Fibroblast of gingiva (primary cell): ENCODE measurements at regions not wholly inside any gene's neighbourhood (a gene's known extent, or its start where the extent isn't known, plus 50 kb on each side); places are given as distances from the start of the nearest gene placed in this dataset.
"Not testable (repeated sequence)": the region's sequence is repeated elsewhere in the genome, so short reads cannot be mapped to it uniquely, and the experiment has no call there.

ENCODE experiments used
- DNase-seq: peaks from one replicate; pipeline ENCODE4 v3.0.0-alpha.2; 2011; ENCODE audit warnings: low read depth

DNA sequence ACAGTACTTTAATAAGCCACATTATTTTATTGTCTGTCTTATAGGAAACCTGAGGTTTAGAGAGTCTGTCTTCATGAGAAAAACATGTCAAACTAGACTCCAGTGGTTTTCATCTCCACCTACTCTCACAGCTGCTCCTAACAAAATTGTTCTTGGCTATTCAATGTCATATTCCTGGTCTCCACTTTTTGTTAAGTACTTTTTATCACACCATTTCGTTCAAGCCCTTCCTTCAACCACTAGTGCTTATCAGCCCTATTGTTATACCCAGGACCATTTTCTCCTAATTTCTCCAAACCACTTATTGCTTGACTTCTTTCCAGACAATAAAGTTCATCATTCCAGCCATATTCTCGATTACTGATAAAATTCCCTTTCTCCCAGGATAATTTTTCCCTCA, 1674.3 kb upstream of the AGA start:
- no peak for DNase-seq

DNA sequence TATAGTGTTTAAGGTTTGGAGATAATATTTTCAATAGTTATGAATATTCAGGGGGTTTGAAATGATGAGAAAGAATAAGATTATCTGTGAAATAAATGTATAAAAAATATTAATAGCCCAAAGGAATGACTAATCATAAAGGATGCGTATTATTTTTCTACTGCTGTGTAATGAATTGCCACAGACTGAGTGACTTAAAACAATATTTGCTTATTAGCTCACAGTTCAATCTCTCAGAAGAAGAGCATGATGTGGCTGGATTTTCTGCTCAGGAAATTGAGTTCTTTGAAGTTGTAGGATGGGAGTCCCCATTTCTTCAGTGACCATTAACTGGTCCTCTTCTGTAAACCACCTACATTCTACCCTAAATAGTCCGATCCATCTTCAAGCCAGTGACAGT, 1680.8 kb upstream of the AGA start:
- no peak for DNase-seq

DNA sequence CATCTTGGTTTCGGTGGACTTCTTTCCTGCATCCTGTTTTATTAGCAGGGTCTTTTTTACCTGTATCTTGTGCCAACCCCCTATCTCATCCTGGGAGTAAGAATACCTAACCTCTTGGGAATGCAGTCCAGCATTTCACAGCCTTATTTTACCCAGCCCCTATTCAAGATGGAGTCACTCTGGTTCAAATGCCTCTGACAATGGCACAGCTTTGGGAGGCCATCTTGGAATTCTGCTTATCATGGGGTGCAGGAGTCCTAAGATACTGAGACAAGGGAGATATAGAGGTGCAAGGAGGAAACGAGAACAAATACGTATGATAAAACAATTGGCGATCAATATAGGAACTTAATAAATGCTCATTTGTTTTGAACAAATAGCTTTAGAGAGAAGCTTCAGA, 1682.2 kb upstream of the AGA start:
- DNase-seq = no peak

DNA sequence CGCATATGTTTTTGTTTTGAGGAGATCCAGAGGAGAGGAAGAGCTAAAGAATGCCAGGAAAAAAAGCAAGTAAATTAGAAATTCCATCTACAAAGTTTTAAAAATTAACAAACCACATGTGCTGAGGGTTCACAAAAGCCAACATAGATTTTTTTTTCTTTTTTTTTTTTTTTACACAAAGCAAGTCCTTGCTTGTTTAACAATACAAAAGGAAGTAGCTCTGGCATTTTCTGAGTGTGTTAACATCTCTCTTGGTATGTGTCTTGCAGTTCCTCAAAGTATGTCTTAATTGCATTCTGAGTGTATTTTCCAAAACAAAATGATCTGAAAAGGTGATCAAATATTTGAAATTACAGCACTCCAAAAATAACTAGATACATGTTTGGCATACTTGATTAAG, 1682.7 kb upstream of the AGA start:
- no peak for DNase-seq

DNA sequence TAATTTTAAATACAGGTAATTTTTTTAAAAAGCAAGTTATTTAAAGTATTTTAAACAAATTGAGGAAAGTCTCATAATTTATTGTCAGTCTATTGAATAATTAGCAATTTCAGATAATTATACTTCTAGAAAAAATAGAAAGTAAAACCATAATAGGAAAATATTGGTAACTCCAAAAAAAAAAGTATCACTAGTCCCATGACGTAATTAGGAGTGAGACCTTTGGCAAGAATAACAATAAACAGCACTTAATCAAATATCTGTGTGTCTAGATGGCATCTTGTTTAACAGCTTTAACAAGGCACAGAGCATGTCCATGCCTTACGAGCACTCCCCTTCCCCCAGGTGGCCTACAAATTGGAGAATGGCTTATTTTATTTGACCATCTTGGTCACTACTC, 1683.6 kb upstream of the AGA start:
- DNase-seq = no peak

DNA sequence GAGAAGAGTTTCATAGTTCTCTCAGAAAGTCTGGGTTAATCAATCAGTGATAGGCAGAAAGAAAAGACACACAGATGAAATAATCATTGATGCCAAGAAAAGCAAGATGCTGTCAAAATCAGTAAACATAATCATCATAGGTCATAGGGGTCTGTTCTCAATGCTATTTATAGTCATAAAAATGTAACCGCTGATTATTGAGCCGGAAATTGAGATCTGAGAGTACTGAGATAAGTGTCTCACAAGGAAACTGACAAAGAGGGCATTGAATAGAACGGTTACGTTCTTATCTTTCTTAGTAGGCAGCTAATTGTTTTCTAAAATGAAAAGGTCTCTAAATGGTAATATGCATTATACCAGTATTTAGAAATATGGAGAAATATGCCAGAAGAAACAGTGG, 1686.1 kb upstream of the AGA start:
- no peak for DNase-seq

DNA sequence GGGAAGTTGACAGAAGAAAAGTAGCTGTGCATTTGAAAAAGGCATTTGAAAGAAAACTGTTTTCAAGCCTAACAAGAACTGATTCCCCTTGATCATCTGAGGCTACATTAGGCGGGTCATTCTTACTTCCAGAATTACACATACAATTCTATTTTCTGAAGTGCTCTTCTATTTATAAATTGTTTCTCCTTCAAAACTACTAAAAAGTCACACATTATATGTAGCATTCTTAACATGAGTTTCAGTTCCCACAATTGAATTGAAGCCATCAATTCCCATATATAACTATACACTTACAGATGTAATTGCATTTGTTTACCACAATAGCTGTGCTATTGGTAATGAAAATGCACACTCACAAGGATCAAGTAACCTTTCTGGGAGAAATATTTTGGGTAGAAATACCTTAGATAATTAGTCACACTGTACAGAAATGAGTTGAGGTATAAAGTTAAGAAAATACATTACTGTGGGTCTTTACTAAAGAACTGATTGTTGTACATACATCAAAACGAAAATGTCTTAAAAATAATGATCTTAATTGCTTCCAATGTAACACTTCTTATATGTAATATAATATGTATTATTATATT, 1688.0 kb upstream of the AGA start:
- no peak for DNase-seq

DNA sequence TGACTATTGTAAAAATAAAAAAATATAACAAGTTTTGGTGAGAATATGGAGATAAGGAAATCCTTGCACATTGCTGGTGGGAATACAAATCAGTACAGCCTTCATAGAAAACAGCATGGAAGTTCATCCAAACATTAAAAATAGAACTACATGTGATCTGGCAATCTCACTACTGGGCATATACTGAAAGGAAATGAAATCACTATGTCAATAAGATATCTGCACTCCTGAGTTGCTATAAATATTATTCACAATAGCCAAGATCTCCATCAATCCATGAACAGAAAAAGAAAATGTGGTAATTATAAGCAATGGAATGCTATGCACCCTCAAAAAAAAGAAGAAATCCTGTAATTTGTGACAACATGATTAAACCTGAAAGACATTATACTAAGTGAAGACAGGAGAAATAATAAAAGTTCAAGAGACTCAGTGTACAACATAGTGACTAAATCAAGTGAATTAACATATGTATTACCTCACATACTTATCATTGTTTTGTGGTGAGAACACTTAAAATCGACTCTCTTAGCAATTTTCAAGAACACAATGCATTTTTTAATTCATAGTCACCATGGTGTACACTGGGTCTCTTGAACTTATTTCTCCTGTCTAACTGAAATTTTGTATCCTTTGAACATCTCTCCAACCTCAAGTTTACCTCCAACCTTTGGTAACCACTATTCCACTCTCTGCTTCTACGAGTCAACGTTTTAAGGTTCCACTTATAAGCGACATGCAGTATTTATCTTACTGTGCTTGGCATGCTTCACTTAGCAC, 1703.7 kb upstream of the AGA start:
- no peak for DNase-seq

DNA sequence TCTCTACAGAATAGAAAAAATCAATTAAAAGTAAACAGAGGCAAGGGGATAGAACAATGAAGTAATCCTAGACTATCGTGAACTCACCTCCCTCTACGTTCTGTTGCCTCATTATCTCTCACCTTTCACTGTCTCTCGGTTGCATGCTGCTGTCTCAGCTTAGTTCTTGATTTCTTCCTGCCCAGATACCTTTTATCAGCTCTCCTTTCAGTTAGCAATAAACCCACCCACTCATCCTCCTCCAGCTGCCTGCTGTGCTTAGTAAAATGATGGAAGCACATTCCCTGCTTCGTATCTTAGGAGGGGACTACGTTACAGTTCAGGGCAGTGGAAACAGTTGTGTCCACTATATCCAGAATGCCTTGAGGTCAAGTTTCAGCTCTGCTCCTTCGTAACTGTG, 1709.5 kb upstream of the AGA start:
- DNase-seq = no peak

DNA sequence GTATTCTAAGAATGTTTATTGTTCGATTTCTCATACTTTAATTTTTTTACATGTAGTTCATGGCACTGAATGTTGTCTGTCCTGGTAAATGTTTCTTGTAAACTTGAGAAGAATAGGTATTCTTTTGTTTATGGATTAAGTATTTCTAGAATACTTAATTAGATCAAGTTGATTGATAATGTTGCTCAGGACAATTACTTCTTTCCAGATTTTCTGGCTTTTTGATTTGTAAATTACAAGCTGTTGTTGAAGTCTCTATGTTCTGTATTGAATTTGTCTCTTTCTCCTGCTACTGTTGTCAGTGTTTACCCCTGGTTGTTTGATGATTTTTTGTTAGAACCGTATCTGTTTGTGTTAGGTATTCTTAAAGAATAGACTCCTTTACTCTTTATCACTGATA, 1720.9 kb upstream of the AGA start:
- DNase-seq = no peak

DNA sequence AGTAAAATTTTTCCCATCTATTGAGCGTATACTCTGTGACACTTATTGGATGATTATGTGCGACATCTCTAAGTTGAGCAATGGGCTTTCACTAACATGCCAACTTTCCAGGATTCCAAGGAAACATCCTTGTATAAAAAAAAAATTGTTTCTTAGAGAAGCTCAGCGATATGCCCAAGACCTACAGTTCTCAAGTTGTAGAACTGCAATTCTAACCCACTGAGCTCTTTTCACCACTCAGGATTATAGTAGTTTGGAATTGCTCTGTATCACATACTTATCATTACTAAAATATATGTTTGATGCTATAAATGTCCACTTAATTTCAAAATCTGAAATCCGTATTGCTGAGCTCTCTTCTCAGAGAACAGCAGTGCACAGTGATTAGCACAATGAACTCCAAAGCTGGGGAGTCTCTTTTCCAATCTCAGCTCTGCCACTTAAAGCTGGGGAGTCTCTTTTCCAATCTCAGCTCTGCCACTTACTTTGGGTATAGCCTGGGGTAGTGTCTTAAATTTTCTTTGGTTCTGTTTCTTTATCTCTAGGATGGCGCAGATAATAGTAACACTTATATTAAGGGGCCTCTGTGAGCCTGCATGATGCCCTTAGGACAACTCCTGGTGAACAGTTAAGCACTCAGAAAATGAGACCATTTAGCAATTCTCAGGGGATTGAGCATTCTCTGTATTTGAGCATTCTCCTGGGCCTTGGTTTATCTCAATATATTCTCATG, 1722.2 kb upstream of the AGA start:
- no peak for DNase-seq

DNA sequence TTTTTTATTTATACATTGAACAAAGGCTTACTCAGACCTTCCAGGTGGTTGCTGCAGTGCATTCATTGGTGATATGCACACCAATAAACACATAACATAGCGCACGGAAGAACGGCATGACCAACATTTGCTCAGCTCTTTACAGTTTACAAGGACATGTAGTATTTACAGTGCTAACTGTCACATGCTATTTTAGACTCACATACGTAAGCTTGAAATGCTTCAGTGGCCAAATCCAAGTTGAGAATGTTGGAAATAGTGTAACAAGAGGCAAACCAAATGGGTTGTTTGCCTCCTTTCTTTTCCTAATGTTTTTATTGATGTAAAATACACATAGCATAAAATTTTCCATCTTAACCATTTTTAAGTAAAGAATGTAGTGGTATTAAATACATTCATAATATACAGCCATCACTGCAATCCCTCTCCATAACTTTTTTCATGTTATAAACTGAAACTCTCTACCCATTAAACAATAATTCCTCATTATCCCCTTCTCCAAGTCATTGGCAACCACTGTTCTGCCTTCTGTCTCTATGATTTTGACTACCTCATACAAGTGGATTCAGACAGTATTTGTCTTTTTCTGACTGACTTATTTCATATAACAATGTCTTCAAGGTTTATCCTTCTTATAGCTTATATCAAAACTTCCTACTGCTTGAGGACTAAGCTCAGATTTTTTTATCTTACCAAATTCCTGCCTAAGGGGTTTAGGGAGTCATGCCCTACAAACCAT, 1722.9 kb upstream of the AGA start:
- DNase-seq = no peak

DNA sequence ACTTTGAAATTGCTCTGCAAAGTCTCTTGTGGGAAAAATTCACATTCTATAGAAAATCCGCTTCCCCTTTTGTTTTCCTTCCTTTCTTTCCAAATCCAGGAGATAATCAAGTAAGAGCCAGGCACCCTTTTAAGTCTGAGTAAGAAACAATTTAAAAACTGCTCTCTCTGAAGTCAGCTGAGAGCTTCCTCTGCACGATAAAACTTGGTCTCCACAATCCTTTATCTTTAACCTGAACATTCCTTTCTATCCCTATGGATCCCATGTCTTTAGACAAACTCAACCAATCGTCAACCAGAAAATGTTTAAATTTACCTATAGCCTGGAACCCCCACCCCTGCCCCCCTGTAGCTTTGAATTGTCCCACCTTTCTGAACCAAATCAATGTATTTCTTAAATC, 1723.6 kb upstream of the AGA start:
- no peak for DNase-seq

DNA sequence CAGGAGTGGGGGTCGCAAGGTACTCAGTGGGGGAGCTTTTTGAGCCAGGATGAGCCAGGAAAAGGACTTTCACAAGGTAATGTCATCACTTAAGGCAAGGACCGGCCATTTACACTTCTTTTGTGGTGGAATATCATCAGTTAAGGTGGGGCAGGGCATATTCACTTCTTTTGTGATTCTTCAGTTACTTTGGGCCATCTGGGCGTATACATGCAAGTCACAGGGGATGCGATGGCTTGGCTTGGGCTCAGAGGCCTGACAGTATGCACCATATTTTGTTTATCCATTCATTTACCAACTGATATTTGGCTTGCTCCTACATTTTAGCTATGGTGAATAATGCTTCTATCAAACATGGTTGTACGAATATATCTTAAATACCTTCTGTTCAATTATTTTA, 1728.1 kb upstream of the AGA start:
- DNase-seq = not testable (repeated sequence)

DNA sequence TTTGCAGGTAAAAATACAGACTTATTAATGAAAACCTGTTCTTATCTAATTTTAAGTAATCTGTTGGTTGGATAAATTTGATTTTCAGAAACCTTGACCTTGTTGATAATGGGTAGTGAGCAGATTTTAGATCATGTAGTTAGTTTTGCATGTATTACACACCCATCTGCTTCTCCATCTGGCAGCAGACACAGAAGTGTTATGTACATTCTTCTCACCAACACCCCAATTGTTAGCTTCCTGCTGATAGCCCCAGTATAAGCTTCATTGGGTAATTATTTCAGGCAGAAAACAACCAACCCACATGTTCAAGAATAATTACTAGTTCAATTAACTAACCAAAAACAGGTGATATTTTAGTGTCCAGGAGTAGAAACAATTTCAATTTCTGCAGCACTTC, 1740.5 kb upstream of the AGA start:
- DNase-seq = no peak

DNA sequence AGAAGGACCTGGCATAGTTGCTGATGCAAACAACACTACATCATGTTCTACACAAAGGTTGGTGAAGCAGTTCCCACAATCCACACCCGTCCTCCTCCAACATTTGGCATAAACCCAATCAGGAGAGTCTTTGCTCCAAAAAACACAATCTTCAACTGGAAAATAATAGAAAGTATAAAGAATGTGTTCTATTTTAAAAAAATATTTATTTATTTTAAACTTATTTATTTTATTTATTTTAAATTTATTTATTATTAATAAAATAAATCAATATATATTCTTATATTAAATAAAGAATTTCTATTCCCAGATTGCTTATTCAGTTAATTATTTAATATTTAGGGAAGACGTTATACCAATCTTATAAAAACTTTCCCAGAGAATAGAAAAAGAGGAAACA, 1753.7 kb upstream of the AGA start:
- no peak for DNase-seq

DNA sequence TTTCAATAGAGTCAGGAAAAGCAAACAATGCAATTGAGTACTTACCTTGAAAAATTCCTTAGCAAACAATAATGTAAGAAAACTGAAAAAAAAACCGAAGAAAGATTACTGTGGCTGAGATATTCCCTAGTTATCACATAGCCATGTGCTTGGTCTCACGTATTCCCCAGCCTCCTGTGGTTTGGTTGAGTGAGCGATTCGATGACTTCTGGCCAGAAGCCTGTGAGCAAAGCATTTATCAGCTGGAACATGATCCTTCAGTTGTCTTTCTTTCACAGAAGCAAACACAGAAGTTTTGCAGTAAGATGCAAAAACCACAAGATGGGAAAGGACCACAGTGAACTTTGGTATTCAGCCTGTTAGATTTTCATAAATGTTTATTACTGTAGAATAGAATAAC, 1754.3 kb upstream of the AGA start:
- DNase-seq = no peak

DNA sequence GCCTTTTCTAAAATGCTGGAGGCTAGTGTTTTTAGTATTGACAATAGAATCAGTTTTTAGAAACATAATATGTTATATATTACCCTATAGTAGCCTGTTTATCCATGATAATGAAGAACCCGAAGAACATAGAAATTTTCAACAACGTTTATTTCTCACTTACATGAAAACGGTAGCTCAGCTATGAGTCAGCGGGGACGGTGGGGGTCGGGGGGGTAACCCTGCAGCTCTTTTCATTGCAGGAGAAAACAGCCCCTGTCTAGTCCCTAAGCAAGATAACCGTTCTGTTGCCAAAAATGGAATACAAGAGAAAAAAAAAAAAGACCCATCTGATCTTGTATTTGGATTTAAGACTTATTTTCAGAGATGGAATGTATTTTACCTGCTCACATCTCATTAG, 1758.4 kb upstream of the AGA start:
- DNase-seq = no peak

DNA sequence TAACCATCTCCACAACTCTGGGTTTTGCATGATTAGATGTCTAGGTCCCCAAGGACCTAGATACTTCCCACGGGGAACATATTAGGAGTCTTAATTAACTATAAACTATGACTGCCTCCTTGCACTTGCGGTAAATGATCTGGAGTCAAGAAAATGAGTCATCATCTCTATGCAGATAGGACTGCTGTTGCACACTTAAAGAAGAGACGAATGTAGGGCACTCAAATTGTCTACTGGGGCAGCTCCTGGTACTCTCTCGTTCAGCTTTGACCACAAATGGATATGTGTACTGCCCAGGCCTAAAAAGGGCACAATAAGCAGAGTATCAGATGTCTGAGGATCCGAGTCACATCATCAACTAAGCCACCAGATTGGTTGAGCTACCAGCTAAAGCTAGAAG, 1783.4 kb upstream of the AGA start:
- DNase-seq = no peak

DNA sequence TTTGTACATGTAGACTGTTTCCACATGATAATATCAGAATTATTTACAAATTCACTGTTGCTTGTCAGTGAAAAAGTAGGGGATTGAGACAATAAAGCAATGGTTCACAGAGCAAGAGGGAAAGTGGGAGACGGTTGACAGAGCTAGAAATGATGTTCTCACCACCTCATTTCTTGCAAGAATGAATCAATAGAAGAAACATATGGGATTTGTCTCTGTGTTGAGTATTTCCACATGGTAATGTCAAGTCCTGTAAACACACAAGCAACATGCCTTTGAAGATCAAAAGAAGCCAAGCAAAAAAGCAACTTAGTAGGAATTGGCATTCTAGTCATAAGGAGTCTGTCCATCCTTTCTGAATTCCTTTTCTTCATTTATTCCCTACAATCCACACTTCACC, 1806.6 kb upstream of the AGA start:
- DNase-seq = no peak

DNA sequence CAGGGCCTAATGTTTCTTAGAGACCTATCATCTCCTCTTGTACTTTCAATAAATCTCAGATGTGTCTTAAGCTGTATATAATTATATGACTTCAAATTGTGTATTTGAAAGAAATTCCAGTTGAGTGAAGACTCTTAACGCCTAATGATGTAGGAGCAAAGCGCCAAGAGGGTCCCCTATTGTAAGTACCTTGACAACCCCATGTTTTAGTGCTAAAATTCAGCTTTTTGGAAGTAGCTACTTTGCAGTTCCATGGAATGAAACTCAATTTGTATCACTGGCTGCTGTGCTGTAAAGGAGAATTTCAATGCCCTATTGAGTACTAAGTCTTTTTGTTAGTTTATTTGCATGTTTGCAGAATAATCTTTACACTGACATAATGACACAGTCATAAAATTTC, 1826.6 kb upstream of the AGA start:
- no peak for DNase-seq

DNA sequence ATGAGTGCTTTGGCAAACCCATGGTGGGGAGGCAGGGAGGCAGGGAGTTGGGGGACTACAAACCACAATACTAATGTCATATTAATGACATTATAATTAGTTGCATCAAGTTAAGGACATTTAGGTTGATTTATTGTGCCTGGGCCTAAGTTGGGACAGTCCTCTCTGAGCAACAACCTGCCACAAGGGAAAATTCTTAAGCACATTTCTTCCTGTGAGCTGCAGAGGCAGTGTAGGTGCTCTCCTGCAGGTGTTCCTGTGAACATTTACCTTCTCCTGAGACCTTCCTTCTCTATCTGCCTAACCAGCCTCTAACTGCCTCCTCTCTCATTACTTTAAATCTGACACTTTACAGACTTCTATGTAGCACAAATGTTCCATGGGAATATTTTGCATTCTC, 1830.0 kb upstream of the AGA start:
- no peak for DNase-seq

DNA sequence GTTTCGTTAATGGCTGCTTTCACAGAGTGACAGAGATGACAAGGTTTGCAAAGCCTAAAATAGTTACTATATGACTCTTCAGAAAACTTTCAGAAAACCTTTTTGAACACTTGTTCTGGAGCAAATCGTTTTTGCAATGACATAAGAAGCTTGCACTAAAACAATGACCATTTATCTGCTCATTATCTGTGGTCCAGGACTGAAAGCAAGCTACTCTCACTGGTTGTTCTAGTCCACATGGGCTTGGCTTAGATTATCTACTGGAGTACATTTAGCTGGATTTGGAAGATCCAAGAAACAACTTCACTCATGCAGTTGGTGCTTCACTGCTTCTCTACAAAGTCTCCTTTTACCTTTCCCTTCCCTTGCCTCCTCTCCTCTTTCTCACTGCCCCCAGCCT, 1836.4 kb upstream of the AGA start:
- DNase-seq = no peak
